Sigmoid colon (tissue), 6 donors: ENCODE measurements at regions not wholly inside any gene's neighbourhood (a gene's known extent, or its start where the extent isn't known, plus 50 kb on each side); places are given as distances from the start of the nearest gene placed in this dataset.
A peak's percentile ranks its signal among the peaks of the same experiment; 100 is the strongest.

Source experiments
- DNase-seq: peaks from one replicate; pipeline ENCODE4 v3.0.0-alpha.2; 2019
- H3K27ac ChIP-seq, 4 donors: fragments of 200-600 bp; sonication (generic); one replicate each; pipeline ENCODE4 v1.5.1; 2016 to 2019; ENCODE audit warnings: mild to moderate bottlenecking in 1 of 4
- H3K27me3 ChIP-seq, 3 donors: fragments of 200-600 bp; sonication (generic); one replicate each; pipeline ENCODE4 v1.5.1; 2019; ENCODE audit warnings: mild to moderate bottlenecking in 1 of 3
- H3K36me3 ChIP-seq, 4 donors: fragments of 200-600 bp; sonication (generic); one replicate each; pipeline ENCODE4 v1.5.1; 2016 to 2019
- H3K4me1 ChIP-seq, 4 donors: fragments of 200-600 bp; sonication (generic); one replicate each; pipeline ENCODE4 v1.5.1; 2017 to 2019
- H3K4me3 ChIP-seq, 4 donors: fragments of 200-600 bp; sonication (generic); one replicate each; pipeline ENCODE4 v1.5.1; 2017 to 2019; ENCODE audit warnings: mild to moderate bottlenecking in 2 of 4, moderate library complexity in 1 of 4
- H3K9me3 ChIP-seq, 4 donors: fragments of 200-600 bp in 3 of 4; sonication (generic) in 3 of 4; one replicate each; pipeline versions ENCODE4 v1.5.1 to v1.6.1; 2013 to 2019
- EP300 ChIP-seq, 4 donors: sonication (generic); formaldehyde crosslinking; IDR thresholded peaks; one replicate each; pipeline ENCODE4 v1.6.1; 2017; ENCODE audit warnings: antibody characterized with exemption in 4 of 4
- POLR2A ChIP-seq, 2 donors: fragments of 450-650 bp; IDR thresholded peaks; one replicate each; pipeline ENCODE4 v1.6.1; 2016; ENCODE audit warnings: antibody characterized with exemption in 2 of 2, mild to moderate bottlenecking in 2 of 2, moderate library complexity in 2 of 2
- POLR2AphosphoS5 ChIP-seq, 4 donors: sonication (generic); formaldehyde crosslinking; IDR thresholded peaks; one replicate each; pipeline ENCODE4 v1.6.1; 2017; ENCODE audit warnings: antibody characterized with exemption in 4 of 4
- WGBS, 2 donors: extraction: QIAGEN DNeasy Blood & Tissue Kit; methylation state at CpG; one replicate each; pipeline ENCODE4 v1.1.7; 2013; 5-methylcytosine and 5-hydroxymethylcytosine counted together
- intact Hi-C: fragments of 100-400 bp; cut with DNase I; formaldehyde crosslinking; loops from one replicate; pipeline ENCODE4 v1.15.1; 2023
- TF ChIP-seq, protein P1 (sequence below), 4 experiments: fragments of 450-650 bp in 3 of 4; fragments of 200-600 bp in 1 of 4; IDR thresholded peaks; one replicate each; pipeline ENCODE4 v1.5.1; 2016 to 2019; ENCODE audit warnings: antibody characterized with exemption in 4 of 4, mild to moderate bottlenecking in 3 of 4, moderate library complexity in 2 of 4
- donor health status: healthy with polysubstance abuse.
- donor health status: healthy.

DNA sequence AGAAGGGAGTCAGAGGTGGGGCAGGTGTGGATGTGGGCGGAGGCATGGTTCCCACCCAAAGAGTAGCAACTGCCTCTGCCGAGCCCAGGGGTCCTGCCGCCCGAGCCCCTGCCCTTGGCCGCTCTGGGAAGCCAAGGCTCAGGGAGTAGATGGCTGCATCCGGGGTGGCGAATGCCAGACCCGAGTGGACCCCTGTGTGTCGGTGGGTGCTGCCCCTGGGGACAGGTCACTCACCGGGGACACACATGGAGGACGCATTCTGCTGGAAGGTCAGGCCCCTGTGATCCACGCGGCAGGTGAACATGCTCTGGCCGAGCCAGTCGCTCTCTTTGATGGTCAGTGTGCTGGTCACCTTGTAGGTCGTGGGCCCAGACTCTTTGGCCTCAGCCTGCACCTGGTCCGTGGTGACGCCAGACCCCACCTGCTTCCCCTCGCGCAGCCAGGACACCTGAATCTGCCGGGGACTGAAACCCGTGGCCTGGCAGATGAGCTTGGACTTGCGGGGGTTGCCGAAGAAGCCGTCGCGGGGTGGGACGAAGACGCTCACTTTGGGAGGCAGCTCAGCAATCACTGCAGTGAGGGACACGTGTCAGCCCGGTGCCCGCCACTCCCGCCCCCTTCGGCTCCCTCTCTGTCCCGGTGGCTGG, 329.0 kb downstream of the TMEM121 start:
- H3K9me3 ChIP-seq: no peaks in the 10 kb centered on the region
- WGBS, 2 donors: 85 to 86% methylated on average over 35 of the region's 35 CpGs
- intact Hi-C loops: no loop called here
- no peaks in the 10 kb centered on the region for H3K27me3 ChIP-seq
- peak; percentile 56 for DNase-seq
- no peak for TF ChIP-seq POLR2A (IDR thresholded peaks at IDR 0.05)
- TF ChIP-seq EP300 (IDR thresholded peaks at IDR 0.05): no peak
- TF ChIP-seq, protein P1, sequence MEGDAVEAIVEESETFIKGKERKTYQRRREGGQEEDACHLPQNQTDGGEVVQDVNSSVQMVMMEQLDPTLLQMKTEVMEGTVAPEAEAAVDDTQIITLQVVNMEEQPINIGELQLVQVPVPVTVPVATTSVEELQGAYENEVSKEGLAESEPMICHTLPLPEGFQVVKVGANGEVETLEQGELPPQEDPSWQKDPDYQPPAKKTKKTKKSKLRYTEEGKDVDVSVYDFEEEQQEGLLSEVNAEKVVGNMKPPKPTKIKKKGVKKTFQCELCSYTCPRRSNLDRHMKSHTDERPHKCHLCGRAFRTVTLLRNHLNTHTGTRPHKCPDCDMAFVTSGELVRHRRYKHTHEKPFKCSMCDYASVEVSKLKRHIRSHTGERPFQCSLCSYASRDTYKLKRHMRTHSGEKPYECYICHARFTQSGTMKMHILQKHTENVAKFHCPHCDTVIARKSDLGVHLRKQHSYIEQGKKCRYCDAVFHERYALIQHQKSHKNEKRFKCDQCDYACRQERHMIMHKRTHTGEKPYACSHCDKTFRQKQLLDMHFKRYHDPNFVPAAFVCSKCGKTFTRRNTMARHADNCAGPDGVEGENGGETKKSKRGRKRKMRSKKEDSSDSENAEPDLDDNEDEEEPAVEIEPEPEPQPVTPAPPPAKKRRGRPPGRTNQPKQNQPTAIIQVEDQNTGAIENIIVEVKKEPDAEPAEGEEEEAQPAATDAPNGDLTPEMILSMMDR (IDR thresholded peaks at IDR 0.05): no peak
- no peak for TF ChIP-seq POLR2AphosphoS5 (IDR thresholded peaks at IDR 0.05)
- no peaks in the 10 kb centered on the region for H3K4me1 ChIP-seq
- no peak overlapping the region for H3K4me3 ChIP-seq
- no peak overlapping the region for H3K27ac ChIP-seq
- H3K36me3 ChIP-seq: no peaks in the 10 kb centered on the region

DNA sequence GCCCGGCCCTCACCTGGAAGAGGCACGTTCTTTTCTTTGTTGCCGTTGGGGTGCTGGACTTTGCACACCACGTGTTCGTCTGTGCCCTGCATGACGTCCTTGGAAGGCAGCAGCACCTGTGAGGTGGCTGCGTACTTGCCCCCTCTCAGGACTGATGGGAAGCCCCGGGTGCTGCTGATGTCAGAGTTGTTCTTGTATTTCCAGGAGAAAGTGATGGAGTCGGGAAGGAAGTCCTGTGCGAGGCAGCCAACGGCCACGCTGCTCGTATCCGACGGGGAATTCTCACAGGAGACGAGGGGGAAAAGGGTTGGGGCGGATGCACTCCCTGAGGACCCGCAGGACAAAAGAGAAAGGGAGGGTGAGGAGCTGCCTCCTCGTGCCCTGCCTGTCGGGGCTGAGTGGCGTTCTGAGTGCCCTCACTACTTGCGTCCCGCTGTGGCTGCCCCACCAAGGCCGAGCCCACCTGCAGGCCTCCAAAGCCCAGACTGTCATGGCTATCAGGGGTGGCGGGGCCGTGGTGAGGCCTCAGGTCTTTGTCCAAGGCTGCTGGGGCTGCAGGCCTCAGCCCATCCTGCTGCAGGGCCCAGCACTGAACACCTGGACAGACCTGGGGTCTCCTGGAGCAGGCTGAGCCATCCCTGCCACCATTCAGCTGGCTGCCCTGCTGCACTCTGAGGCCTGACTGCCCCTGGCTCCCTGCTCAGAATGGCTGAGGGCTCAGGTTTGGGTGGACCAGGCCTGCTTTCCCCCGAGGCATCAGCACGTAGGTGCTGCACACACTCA, 329.7 kb downstream of the TMEM121 start:
- peak; percentile 47 for DNase-seq
- no peak overlapping the region for H3K27ac ChIP-seq
- H3K9me3 ChIP-seq: no peaks in the 10 kb centered on the region
- H3K4me1 ChIP-seq: no peaks in the 10 kb centered on the region
- no peaks in the 10 kb centered on the region for H3K36me3 ChIP-seq
- intact Hi-C loops: no loop called here
- no peak overlapping the region for H3K4me3 ChIP-seq
- no peaks in the 10 kb centered on the region for H3K27me3 ChIP-seq
- TF ChIP-seq POLR2AphosphoS5 (IDR thresholded peaks at IDR 0.05): no peak
- TF ChIP-seq, protein P1 (IDR thresholded peaks at IDR 0.05): no peak
- TF ChIP-seq EP300 (IDR thresholded peaks at IDR 0.05): no peak
- no peak for TF ChIP-seq POLR2A (IDR thresholded peaks at IDR 0.05)
- WGBS, 2 donors: 73 to 75% methylated on average over 28 of the region's 28 CpGs

DNA sequence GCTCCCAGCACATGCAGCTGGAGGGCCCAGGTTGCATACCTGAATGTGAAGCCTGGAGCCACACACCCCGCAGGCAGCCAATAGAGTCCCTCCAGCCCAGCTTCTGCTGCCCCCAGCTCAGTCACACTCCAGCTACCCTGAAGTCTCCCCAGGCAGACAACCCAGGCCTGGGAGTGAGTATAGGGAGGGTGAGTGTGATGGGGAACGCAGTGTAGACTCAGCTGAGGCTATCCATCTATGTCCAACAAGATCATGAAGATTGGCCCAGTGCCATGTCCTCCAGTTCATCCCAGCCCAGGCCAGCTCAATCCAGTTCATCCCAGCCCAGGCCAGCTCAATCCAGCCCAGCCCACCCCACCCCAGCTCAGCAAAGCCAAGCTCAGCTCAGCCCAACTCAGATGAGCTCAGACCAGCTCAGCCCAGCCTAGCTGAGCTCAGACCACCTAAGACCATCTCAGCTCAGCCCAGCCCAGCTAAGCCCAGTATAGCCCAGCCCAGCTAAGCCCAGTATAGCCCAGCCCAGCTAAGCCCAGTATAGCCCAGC, 330.4 kb downstream of the TMEM121 start:
- Histone ChIP-seq H3K4me1 (no peaks in the 10 kb centered on the region), H3K36me3 (no peaks in the 10 kb centered on the region), H3K9me3 (no peaks in the 10 kb centered on the region), H3K4me3 (no peak overlapping the region), H3K27ac (no peak overlapping the region), H3K27me3 (no peaks in the 10 kb centered on the region)
- no peak for TF ChIP-seq EP300 (IDR thresholded peaks at IDR 0.05)
- TF ChIP-seq, protein P1 (IDR thresholded peaks at IDR 0.05): no peak
- TF ChIP-seq POLR2A (IDR thresholded peaks at IDR 0.05): no peak
- no peak for TF ChIP-seq POLR2AphosphoS5 (IDR thresholded peaks at IDR 0.05)
- DNase-seq: peak; percentile 50
- WGBS, 2 donors: 70 to 85% methylated on average over 2 of the region's 2 CpGs
- intact Hi-C loops: no loop called here

DNA sequence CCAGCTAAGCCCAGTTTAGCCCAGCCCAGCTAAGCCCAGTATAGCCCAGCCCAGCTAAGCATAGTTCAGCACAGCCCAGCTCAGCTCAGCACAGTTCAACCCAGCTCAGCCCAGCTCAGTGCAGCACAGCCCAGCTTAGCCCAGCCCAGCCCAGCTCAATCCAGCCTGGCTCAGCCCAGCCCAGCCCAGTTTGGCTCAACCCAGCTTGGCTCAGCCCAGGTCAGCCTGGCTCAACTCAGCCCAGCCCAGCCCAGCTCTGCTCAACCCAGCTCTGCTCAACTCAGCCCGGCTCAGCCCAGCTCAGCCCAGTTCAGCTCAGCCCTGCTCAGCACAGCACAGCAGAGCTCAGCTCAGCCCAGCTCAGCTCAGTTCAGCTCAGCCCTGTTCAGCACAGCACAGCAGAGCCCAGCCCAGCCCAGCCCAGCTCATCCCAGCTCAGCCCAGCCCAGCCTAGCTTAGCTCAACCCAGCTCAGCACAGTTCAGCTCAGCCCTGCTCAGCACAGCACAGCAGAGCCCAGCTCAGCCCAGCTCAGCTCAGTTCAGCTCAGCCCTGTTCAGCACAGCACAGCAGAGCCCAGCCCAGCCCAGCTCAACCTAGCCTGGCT, 330.9 kb downstream of the TMEM121 start:
- TF ChIP-seq, protein P1 (IDR thresholded peaks at IDR 0.05): no peak
- TF ChIP-seq POLR2A (IDR thresholded peaks at IDR 0.05): no peak
- no peak for TF ChIP-seq POLR2AphosphoS5 (IDR thresholded peaks at IDR 0.05)
- no peak for TF ChIP-seq EP300 (IDR thresholded peaks at IDR 0.05)
- no peak overlapping the region for H3K27ac ChIP-seq
- peak; percentile 33 for DNase-seq
- intact Hi-C loops: no loop called here
- no peaks in the 10 kb centered on the region for H3K27me3 ChIP-seq
- WGBS, 2 donors: 36 to 82% methylated on average over 1 of the region's 1 CpG
- no peaks in the 10 kb centered on the region for H3K9me3 ChIP-seq
- no peaks in the 10 kb centered on the region for H3K4me1 ChIP-seq
- no peak overlapping the region for H3K4me3 ChIP-seq
- H3K36me3 ChIP-seq: no peaks in the 10 kb centered on the region
